GM12892 (cell line): ENCODE measurements at regions not wholly inside any gene's neighbourhood (a gene's known extent, or its start where the extent isn't known, plus 50 kb on each side); places are given as distances from the start of the nearest gene placed in this dataset.

Experiments
- POLR2A ChIP-seq: IDR thresholded peaks from 2 replicates; pipeline ENCODE4 v1.6.1; 2011; ENCODE audit warnings: low read depth, low read length, control low read depth
- TAF1 ChIP-seq: IDR thresholded peaks from 2 replicates; pipeline ENCODE4 v1.6.1; 2011; ENCODE audit warnings: low read depth, mild to moderate bottlenecking, control low read depth, low read length, borderline replicate concordance

- no peak for TF ChIP-seq POLR2A
- no peak for TF ChIP-seq TAF1
Measured at GRCh38 chr11:116176484-116177005, 596.2 kb downstream of the BUD13 start.
